Activated CD4-positive, alpha-beta T cell treated with anti-CD3 and anti-CD28 coated beads for 24 hours (primary cell): ENCODE measurements at regions not wholly inside any gene's neighbourhood (a gene's known extent, or its start where the extent isn't known, plus 50 kb on each side); places are given as distances from the start of the nearest gene placed in this dataset.
"Not testable (repeated sequence)": the region's sequence is repeated elsewhere in the genome, so short reads cannot be mapped to it uniquely, and the experiment has no call there.

ENCODE experiments used
- DNase-seq, 2 donors: peaks; one replicate each; pipeline ENCODE4 v3.0.0-alpha.2; 2020; ENCODE audit warnings: low read depth in 2 of 2

- DNase-seq, result no peak
Measured at GRCh38 chr14:71563492-71564153, 368.6 kb upstream of the RGS6 start.

- DNase-seq, result no peak
Measured at GRCh38 chr14:71566276-71566675, 366.0 kb upstream of the RGS6 start.

GRCh38 chr14:71567499-71568133, 364.6 kb upstream of the RGS6 start:
- DNase-seq, result not testable (repeated sequence)

GRCh38 chr14:71574976-71575375, 357.3 kb upstream of the RGS6 start:
- DNase-seq, result no peak

GRCh38 chr14:71576472-71576871, 355.8 kb upstream of the RGS6 start:
- no peak for DNase-seq

GRCh38 chr14:71579331-71579730, 352.9 kb upstream of the RGS6 start:
- no peak for DNase-seq

- no peak for DNase-seq
Measured at GRCh38 chr14:71582705-71583104, 349.5 kb upstream of the RGS6 start.

GRCh38 chr14:71583194-71583593, 349.0 kb upstream of the RGS6 start:
- DNase-seq, result no peak

- DNase-seq, result no peak
Measured at GRCh38 chr14:71583705-71584104, 348.5 kb upstream of the RGS6 start.

- no peak for DNase-seq
Measured at GRCh38 chr14:71585361-71585760, 346.9 kb upstream of the RGS6 start.

GRCh38 chr14:71586131-71586897, 345.9 kb upstream of the RGS6 start:
- no peak for DNase-seq

GRCh38 chr14:71588028-71588427, 344.2 kb upstream of the RGS6 start:
- DNase-seq, result no peak

GRCh38 chr14:71588576-71589215, 343.5 kb upstream of the RGS6 start:
- DNase-seq, result no peak

GRCh38 chr14:71589609-71590008, 342.6 kb upstream of the RGS6 start:
- DNase-seq, result no peak

GRCh38 chr14:71590131-71590530, 342.1 kb upstream of the RGS6 start:
- no peak for DNase-seq

GRCh38 chr14:71591231-71591630, 341.0 kb upstream of the RGS6 start:
- DNase-seq, result no peak

- no peak for DNase-seq
Measured at GRCh38 chr14:71591929-71592328, 340.3 kb upstream of the RGS6 start.

GRCh38 chr14:71592361-71592760, 339.9 kb upstream of the RGS6 start:
- DNase-seq, result no peak

GRCh38 chr14:71593966-71594365, 338.3 kb upstream of the RGS6 start:
- DNase-seq, result no peak

- DNase-seq, result no peak
Measured at GRCh38 chr14:71594821-71595220, 337.4 kb upstream of the RGS6 start.

- no peak for DNase-seq
Measured at GRCh38 chr14:71595441-71595840, 336.8 kb upstream of the RGS6 start.

GRCh38 chr14:71597287-71597920, 334.8 kb upstream of the RGS6 start:
- no peak for DNase-seq
